ENCODE measurements at regions not wholly inside any gene's neighbourhood (a gene's known extent, or its start where the extent isn't known, plus 50 kb on each side); places are given as distances from the start of the nearest gene placed in this dataset.

GRCh38 chr20:29318871-29319461 lies 1938.5 kb upstream of the DEFB115 start:
- Histone ChIP-seq H3K14ac (ENCODE audit: insufficient read depth, low read length) (no peak overlapping the region), H3K9me3 (ENCODE audit: control insufficient read depth, low read depth, low read length) (peaks cover 13% of the 10 kb centered on the region), H2AK5ac (ENCODE audit: insufficient read length, low read length) (no peak overlapping the region), H4K5ac (ENCODE audit: insufficient read length, low read depth, low read length) (no peak overlapping the region), H3K18ac (ENCODE audit: insufficient read length, low read depth, low read length) (no peak overlapping the region), H3K27me3 (ENCODE audit: insufficient read depth, low read length) (no peaks in the 10 kb centered on the region), H4K20me1 (ENCODE audit: control insufficient read depth, insufficient read depth, insufficient read length) (no peaks in the 10 kb centered on the region), H3K27ac (ENCODE audit: insufficient read length, low read depth, low read length) (no peak overlapping the region), H3K56ac (ENCODE audit: insufficient read length, low read depth, low read length) (no peak overlapping the region), H2BK5ac (ENCODE audit: insufficient read length, low read length) (no peak overlapping the region), H2BK12ac (ENCODE audit: insufficient read length, low read depth, low read length) (no peak overlapping the region), H3K23me2 (ENCODE audit: insufficient read length, low read depth, low read length, poor library complexity, severe bottlenecking) (no peaks in the 10 kb centered on the region), H3K4me2 (ENCODE audit: insufficient read depth, insufficient read length, low read length) (no peak overlapping the region), H3K4me1 (ENCODE audit: insufficient read depth, low read length) (no peaks in the 10 kb centered on the region), H4K8ac (replicated peaks; ENCODE audit: insufficient read length, low read depth, low read length) (no peak overlapping the region), H2BK120ac (ENCODE audit: low read depth, low read length, poor library complexity, severe bottlenecking) (no peak overlapping the region), H2BK20ac (ENCODE audit: low read depth, low read length, poor library complexity, severe bottlenecking) (no peak overlapping the region), H2BK15ac (ENCODE audit: low read depth, low read length) (no peak overlapping the region), H3K9ac (ENCODE audit: extremely low read depth, insufficient read length, low read length) (no peak overlapping the region), H3K79me1 (ENCODE audit: insufficient read depth, low read depth, low read length, poor library complexity, severe bottlenecking) (no peaks in the 10 kb centered on the region), H3K79me2 (ENCODE audit: insufficient read depth, low read length) (no peaks in the 10 kb centered on the region), H2AFZ (ENCODE audit: low read length) (no peak overlapping the region), H3K23ac (ENCODE audit: insufficient read length, low read depth, low read length) (no peak overlapping the region), H3K4ac (ENCODE audit: low read depth, low read length) (no peak overlapping the region), H4K91ac (ENCODE audit: insufficient read length, low read depth, low read length) (no peak overlapping the region), H3T11ph (ENCODE audit: low read length) (no peak overlapping the region)
- no peak for TF ChIP-seq CTCF (conservative IDR thresholded peaks at IDR 0.05)
- DNase-seq = no peak
- Mint-ChIP-seq H3K36me3 (ENCODE audit: insufficient read depth in 1 of 3, low read depth in 3 of 3) (peaks cover 6 to 14% (median 10%) of the 10 kb centered on the region in 3 experiments), H3K27ac (no peak overlapping the region), H3K4me1 (no peaks in the 10 kb centered on the region), H3K4me3 (no peak overlapping the region), H3K9me3 (peaks cover 74 to 80% of the 10 kb centered on the region in 2 experiments), H3K27me3 (ENCODE audit: low read depth) (no peaks in the 10 kb centered on the region)
- WGBS (ENCODE audit: extremely low coverage, insufficient read length, low lambda C conversion rate) = no CpG with 5 or more reads among the region's 37 CpGs

Data from H9 (cell line).